Spleen (tissue), 7 donors: ENCODE measurements at regions not wholly inside any gene's neighbourhood (a gene's known extent, or its start where the extent isn't known, plus 50 kb on each side); places are given as distances from the start of the nearest gene placed in this dataset.
"Not testable (repeated sequence)": the region's sequence is repeated elsewhere in the genome, so short reads cannot be mapped to it uniquely, and the experiment has no call there.

Source experiments
- POLR2AphosphoS5 ChIP-seq, 3 donors: sonication (generic); formaldehyde crosslinking; IDR thresholded peaks; one replicate each; pipeline ENCODE4 v1.5.1; 2017; ENCODE audit warnings: antibody characterized with exemption in 3 of 3
- TF ChIP-seq, protein P1 (sequence below), 11 experiments: fragments of 200-600 bp in 7 of 11; fragments of 450-650 bp in 4 of 11; sonication (generic) in 4 of 11; IDR thresholded peaks in 8 of 11; conservative IDR thresholded peaks in 3 of 11; 1 replicate in 7 of 11; 2 replicates in 4 of 11; pipeline versions ENCODE4 v1.4.0 to v1.8.0; 2016 to 2021; ENCODE audit warnings: antibody characterized with exemption in 11 of 11, inconsistent platforms in 4 of 11, mild to moderate bottlenecking in 1 of 11
- donor health status: DM: no; HTN: no; CAD: no; lungs with moderate emphysema.
- donor health status: DM: no; HTN: no; CAD: no.
- donor health status: DM: no; HTN: no; CAD: no.

DNA sequence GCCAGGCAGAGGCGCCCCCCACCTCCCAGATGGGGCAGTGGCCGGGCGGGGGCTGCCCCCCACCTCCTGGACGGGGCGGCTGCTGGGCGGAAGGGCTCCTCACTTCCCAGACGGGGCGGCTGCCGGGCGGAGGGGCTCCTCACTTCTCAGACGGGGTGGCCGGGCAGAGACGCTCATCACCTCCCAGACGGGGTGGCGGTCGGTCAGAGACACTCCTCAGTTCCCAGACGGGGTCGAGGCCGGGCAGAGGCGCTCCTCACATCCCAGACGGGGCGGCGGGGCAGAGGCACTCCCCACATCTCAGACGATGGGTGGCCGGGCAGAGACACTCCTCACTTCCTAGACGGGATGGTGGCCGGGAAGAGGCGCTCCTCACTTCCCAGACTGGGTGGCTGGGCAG is 79.9 kb upstream of the OR9Q1 start:
- TF ChIP-seq, protein P1, sequence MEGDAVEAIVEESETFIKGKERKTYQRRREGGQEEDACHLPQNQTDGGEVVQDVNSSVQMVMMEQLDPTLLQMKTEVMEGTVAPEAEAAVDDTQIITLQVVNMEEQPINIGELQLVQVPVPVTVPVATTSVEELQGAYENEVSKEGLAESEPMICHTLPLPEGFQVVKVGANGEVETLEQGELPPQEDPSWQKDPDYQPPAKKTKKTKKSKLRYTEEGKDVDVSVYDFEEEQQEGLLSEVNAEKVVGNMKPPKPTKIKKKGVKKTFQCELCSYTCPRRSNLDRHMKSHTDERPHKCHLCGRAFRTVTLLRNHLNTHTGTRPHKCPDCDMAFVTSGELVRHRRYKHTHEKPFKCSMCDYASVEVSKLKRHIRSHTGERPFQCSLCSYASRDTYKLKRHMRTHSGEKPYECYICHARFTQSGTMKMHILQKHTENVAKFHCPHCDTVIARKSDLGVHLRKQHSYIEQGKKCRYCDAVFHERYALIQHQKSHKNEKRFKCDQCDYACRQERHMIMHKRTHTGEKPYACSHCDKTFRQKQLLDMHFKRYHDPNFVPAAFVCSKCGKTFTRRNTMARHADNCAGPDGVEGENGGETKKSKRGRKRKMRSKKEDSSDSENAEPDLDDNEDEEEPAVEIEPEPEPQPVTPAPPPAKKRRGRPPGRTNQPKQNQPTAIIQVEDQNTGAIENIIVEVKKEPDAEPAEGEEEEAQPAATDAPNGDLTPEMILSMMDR (IDR thresholded peaks at IDR 0.05 in 8 of 11, conservative IDR thresholded peaks at IDR 0.05 in 3 of 11), result not testable (repeated sequence)
- TF ChIP-seq POLR2AphosphoS5 (IDR thresholded peaks at IDR 0.05), result not testable (repeated sequence)
